ENCODE measurements at regions not wholly inside any gene's neighbourhood (a gene's known extent, or its start where the extent isn't known, plus 50 kb on each side); places are given as distances from the start of the nearest gene placed in this dataset.

GRCh38 chr4:57172065-57172464 lies 61.9 kb upstream of the IGFBP7 start:
- H3K4me3 ChIP-seq (replicated peaks in 1 of 2; ENCODE audit: low read depth in 2 of 2, low read length in 2 of 2) = no peak overlapping the region
- no peak for DNase-seq (ENCODE audit: low read depth in 2 of 2)
- TF ChIP-seq CTCF (IDR thresholded peaks at IDR 0.05; ENCODE audit: low read depth, low read length) = no peak

- no peak overlapping the region for H3K4me3 ChIP-seq (replicated peaks in 1 of 2; ENCODE audit: low read depth in 2 of 2, low read length in 2 of 2)
- TF ChIP-seq CTCF (IDR thresholded peaks at IDR 0.05; ENCODE audit: low read depth, low read length) = no peak
- DNase-seq (ENCODE audit: low read depth in 2 of 2) = no peak
Measured at GRCh38 chr4:57168982-57169381, 58.8 kb upstream of the IGFBP7 start.

GRCh38 chr4:57163530-57164459 lies 53.6 kb upstream of the IGFBP7 start:
- H3K4me3 ChIP-seq (replicated peaks in 1 of 2; ENCODE audit: low read depth in 2 of 2, low read length in 2 of 2) = peak overlapping the region; percentile 69 to 73
- DNase-seq (ENCODE audit: low read depth in 2 of 2) = peak; percentile 85 to 87
- TF ChIP-seq CTCF (IDR thresholded peaks at IDR 0.05; ENCODE audit: low read depth, low read length) = peak; percentile 96

GRCh38 chr4:57162499-57163019 lies 52.4 kb upstream of the IGFBP7 start:
- TF ChIP-seq CTCF (IDR thresholded peaks at IDR 0.05; ENCODE audit: low read depth, low read length) = no peak
- H3K4me3 ChIP-seq (replicated peaks in 1 of 2; ENCODE audit: low read depth in 2 of 2, low read length in 2 of 2) = no peak overlapping the region
- DNase-seq (ENCODE audit: low read depth in 2 of 2) = peak in 1 of 2 donors; percentile 26

All from cardiac fibroblast (primary cell).